HFFc6 (cell line): ENCODE measurements at regions not wholly inside any gene's neighbourhood (a gene's known extent, or its start where the extent isn't known, plus 50 kb on each side); places are given as distances from the start of the nearest gene placed in this dataset.

Source experiments
- DNase-seq: peaks from one replicate; pipeline ENCODE4 v3.0.0-alpha.2; 2018
- H3K27ac Mint-ChIP-seq: 2 replicates; pipeline ENCODE4 v1.8.0; 2020; ENCODE audit warnings: mild to moderate bottlenecking, mixed read lengths
- H3K27me3 Mint-ChIP-seq: 2 replicates; pipeline ENCODE4 v1.8.0; 2021; ENCODE audit warnings: mild to moderate bottlenecking, moderate library complexity, mixed read lengths; ENCODE audit not compliant: insufficient read depth
- H3K36me3 Mint-ChIP-seq: 2 replicates; pipeline ENCODE4 v1.8.0; 2021; ENCODE audit warnings: low read depth, mixed read lengths
- H3K4me1 Mint-ChIP-seq: 2 replicates; pipeline ENCODE4 v1.8.0; 2020; ENCODE audit warnings: low read depth, mixed read lengths
- H3K4me3 Mint-ChIP-seq: 2 replicates; pipeline ENCODE4 v1.8.0; 2020; ENCODE audit warnings: mild to moderate bottlenecking, moderate library complexity, mixed read lengths
- H3K9me3 Mint-ChIP-seq: 2 replicates; pipeline ENCODE4 v1.8.0; 2020; ENCODE audit warnings: mild to moderate bottlenecking, mixed read lengths
- CTCF ChIP-seq: fragments of 200-600 bp; sonication (generic); IDR thresholded peaks from 2 replicates; pipeline ENCODE4 v1.5.0; 2021; ENCODE audit warnings: antibody characterized with exemption, mild to moderate bottlenecking

DNA sequence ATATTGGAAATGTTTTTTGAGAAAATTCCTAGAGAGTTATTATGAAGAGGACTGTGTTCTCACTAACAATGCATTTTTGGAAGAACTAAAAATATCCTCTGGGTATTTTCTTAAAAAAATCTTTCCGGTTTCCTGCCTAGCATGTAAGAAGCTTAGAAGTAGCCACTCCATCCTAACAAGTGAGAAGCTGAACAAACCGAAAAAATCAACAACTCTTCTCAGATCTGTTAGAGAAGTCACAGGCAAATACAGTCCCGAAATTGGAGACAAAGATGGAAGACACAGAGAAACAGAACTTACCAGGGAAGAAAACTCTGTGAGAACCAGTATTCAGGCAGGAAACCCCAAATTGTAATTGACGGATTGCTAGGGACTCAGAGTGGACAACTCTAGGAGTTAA lies 173.0 kb downstream of the KLF12 start:
- no peak for TF ChIP-seq CTCF
- H3K4me1 Mint-ChIP-seq = peaks cover 25% of the 10 kb centered on the region
- no peaks in the 10 kb centered on the region; the same call in 1 of the 2 replicates for H3K27me3 Mint-ChIP-seq
- peak overlapping the region; percentile 15 for H3K27ac Mint-ChIP-seq
- H3K36me3 Mint-ChIP-seq = peaks cover 6% of the 10 kb centered on the region; the same call in 1 of the 2 replicates
- DNase-seq = no peak
- H3K4me3 Mint-ChIP-seq = no peak overlapping the region
- no peaks in the 10 kb centered on the region for H3K9me3 Mint-ChIP-seq

DNA sequence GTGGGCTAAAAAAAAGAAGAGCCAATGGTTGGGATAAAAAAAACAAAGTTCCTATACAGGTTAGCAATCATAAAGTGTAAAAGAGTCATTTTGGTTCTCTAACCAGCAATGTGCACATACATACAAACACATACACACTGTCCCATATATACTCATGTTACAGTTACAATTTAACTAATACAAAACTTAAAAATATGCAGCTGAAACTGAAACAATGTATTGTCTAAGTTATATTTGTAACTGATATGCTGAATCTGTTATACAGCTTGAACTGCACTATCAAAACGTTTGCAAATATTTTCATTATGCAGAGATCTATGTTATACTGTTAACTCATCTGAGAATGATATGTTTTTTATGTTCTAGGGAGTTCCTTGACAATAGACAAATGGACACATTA lies 173.7 kb downstream of the KLF12 start:
- Mint-ChIP-seq H3K27ac (no peak overlapping the region), H3K36me3 (peaks cover 6% of the 10 kb centered on the region; the same call in 1 of the 2 replicates), H3K4me3 (no peak overlapping the region), H3K4me1 (peaks cover 32% of the 10 kb centered on the region), H3K9me3 (no peaks in the 10 kb centered on the region), H3K27me3 (no peaks in the 10 kb centered on the region; the same call in 1 of the 2 replicates)
- DNase-seq = no peak
- TF ChIP-seq CTCF = no peak

DNA sequence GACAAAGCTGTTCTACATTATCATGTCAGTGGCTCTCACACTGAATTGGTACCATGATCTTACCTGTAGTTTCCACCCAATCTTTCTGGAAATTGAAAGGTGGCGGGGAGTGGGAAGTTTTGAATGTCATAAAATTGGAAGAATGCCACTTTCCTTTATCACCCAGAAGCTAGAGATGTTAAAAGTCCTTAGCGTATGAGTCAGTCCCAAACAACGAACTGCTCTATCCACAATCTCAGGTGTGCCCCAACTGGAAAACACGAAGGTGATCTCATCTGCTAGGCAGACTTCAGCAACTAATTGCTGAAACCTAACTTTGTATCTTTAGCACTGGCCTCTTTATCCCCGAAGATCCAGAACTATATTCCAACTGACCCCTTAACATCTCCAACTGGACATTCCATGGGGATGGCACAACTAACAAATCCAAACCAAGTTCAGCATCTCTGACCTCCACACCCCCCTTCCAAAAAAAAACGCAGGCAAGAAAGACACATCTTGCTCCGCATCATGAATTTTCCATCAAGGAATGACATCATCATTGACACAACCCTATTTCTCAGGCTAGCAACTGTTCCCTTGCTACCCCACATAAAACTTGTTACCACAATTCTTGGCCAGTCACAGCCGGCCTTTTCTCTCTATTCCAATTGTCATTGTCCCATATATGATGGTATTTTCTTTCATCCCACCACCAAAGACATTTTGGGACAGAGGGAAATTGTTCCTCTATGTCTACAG lies 175.4 kb downstream of the KLF12 start:
- Mint-ChIP-seq H3K4me3 (no peak overlapping the region), H3K27me3 (no peaks in the 10 kb centered on the region; the same call in 1 of the 2 replicates), H3K27ac (no peak overlapping the region), H3K4me1 (peaks cover 32% of the 10 kb centered on the region), H3K36me3 (peaks cover 6% of the 10 kb centered on the region; the same call in 1 of the 2 replicates), H3K9me3 (no peaks in the 10 kb centered on the region)
- TF ChIP-seq CTCF = no peak
- DNase-seq = no peak

DNA sequence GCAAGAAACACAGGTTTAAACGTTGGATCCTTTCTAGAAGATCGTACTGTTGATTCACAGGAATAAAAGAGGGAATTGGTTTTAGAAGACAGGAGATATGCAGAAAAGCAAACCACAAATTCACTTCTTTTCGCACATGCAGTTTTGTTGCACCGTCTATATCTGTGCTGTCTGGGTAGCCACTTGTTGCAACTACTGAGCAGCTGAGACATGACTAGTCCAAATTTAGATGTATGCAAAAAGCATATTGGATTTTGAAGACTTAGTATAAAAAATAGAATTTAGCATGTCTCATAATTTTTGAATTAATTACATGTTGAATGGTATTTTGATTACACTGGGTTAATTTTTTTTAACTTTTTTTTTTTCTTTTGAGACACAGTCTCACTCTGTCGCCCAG lies 176.3 kb downstream of the KLF12 start:
- H3K4me1 Mint-ChIP-seq = peaks cover 37% of the 10 kb centered on the region
- H3K36me3 Mint-ChIP-seq = peaks cover 6% of the 10 kb centered on the region; the same call in 1 of the 2 replicates
- H3K9me3 Mint-ChIP-seq = no peaks in the 10 kb centered on the region
- no peak overlapping the region for H3K27ac Mint-ChIP-seq
- no peaks in the 10 kb centered on the region; the same call in 1 of the 2 replicates for H3K27me3 Mint-ChIP-seq
- H3K4me3 Mint-ChIP-seq = no peak overlapping the region
- no peak for DNase-seq
- TF ChIP-seq CTCF = no peak

- Mint-ChIP-seq H3K4me3 (no peak overlapping the region), H3K27ac (no peak overlapping the region), H3K9me3 (no peaks in the 10 kb centered on the region), H3K4me1 (peaks cover 40% of the 10 kb centered on the region), H3K36me3 (0 out of 2 replicates have a peak, but pooled peaks cover under 1% of the 10 kb centered on the region), H3K27me3 (no peaks in the 10 kb centered on the region; the same call in none of the 2 replicates)
- DNase-seq = no peak
- no peak for TF ChIP-seq CTCF
Observed at GRCh38 chr13:73956795-73957408, 177.3 kb downstream of the KLF12 start.
